ENCODE measurements at regions not wholly inside any gene's neighbourhood (a gene's known extent, or its start where the extent isn't known, plus 50 kb on each side); places are given as distances from the start of the nearest gene placed in this dataset.

DNA sequence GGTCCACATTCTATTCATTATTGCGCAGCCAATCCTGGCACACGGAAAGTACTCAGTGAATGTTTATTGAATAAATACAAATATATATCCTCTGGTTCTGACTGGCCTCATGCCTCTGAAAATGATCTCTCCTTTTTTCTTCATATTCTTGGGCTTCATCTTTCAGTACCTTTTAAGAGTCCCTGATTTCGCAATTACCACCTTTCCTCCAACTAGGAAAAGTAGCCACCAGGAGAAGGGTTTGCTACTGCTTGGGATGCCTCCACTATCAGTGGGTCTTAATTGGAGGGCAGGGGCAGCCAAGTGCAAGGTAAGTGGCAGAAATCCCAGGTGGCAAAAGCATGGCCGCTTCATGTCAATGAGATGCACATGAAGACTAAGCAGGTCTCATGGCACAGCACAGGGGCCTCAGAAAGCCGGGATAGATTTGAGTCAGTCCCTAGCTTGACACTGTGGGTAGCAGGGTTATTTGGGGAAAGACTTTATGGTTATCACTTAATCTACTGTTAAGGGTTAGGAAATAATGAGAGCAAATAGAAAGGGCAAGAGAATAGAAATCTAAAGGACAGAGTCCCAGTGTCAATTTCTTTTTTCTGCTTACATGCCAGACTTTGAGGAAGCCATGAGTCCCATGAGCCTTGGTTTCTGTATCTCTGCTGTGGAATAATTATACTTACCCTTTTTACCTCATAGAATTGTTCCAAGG is 361.1 kb downstream of the MAN2A1 start:
- TF ChIP-seq, protein P1, sequence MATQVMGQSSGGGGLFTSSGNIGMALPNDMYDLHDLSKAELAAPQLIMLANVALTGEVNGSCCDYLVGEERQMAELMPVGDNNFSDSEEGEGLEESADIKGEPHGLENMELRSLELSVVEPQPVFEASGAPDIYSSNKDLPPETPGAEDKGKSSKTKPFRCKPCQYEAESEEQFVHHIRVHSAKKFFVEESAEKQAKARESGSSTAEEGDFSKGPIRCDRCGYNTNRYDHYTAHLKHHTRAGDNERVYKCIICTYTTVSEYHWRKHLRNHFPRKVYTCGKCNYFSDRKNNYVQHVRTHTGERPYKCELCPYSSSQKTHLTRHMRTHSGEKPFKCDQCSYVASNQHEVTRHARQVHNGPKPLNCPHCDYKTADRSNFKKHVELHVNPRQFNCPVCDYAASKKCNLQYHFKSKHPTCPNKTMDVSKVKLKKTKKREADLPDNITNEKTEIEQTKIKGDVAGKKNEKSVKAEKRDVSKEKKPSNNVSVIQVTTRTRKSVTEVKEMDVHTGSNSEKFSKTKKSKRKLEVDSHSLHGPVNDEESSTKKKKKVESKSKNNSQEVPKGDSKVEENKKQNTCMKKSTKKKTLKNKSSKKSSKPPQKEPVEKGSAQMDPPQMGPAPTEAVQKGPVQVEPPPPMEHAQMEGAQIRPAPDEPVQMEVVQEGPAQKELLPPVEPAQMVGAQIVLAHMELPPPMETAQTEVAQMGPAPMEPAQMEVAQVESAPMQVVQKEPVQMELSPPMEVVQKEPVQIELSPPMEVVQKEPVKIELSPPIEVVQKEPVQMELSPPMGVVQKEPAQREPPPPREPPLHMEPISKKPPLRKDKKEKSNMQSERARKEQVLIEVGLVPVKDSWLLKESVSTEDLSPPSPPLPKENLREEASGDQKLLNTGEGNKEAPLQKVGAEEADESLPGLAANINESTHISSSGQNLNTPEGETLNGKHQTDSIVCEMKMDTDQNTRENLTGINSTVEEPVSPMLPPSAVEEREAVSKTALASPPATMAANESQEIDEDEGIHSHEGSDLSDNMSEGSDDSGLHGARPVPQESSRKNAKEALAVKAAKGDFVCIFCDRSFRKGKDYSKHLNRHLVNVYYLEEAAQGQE (IDR thresholded peaks at IDR 0.05; ENCODE audit: low read depth): no peak
- TF ChIP-seq, protein P2, sequence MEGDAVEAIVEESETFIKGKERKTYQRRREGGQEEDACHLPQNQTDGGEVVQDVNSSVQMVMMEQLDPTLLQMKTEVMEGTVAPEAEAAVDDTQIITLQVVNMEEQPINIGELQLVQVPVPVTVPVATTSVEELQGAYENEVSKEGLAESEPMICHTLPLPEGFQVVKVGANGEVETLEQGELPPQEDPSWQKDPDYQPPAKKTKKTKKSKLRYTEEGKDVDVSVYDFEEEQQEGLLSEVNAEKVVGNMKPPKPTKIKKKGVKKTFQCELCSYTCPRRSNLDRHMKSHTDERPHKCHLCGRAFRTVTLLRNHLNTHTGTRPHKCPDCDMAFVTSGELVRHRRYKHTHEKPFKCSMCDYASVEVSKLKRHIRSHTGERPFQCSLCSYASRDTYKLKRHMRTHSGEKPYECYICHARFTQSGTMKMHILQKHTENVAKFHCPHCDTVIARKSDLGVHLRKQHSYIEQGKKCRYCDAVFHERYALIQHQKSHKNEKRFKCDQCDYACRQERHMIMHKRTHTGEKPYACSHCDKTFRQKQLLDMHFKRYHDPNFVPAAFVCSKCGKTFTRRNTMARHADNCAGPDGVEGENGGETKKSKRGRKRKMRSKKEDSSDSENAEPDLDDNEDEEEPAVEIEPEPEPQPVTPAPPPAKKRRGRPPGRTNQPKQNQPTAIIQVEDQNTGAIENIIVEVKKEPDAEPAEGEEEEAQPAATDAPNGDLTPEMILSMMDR (IDR thresholded peaks at IDR 0.05 in 2 of 3, conservative IDR thresholded peaks at IDR 0.05 in 1 of 3; ENCODE audit: borderline replicate concordance in 1 of 3, insufficient read depth in 1 of 3, low read depth in 2 of 3, low read length in 2 of 3): no peak
- TF ChIP-seq EZH2 (IDR thresholded peaks at IDR 0.05): no peak
- TF ChIP-seq POLR2AphosphoS5 (IDR thresholded peaks at IDR 0.05; ENCODE audit: low read depth, low read length): no peak
- no peak for TF ChIP-seq CEBPB (IDR thresholded peaks at IDR 0.05; ENCODE audit: low read depth)
- TF ChIP-seq POLR2A (IDR thresholded peaks at IDR 0.05; ENCODE audit: borderline replicate concordance, extremely low read depth, insufficient read depth, insufficient read length): no peak
- no peak for TF ChIP-seq FOSL1 (IDR thresholded peaks at IDR 0.05; ENCODE audit: low read depth)
- no peak for TF ChIP-seq YY1 (IDR thresholded peaks at IDR 0.05; ENCODE audit: extremely low read depth, insufficient replicate concordance, low read depth, low read length)
- TF ChIP-seq EZH2phosphoT487 (IDR thresholded peaks at IDR 0.05; ENCODE audit: borderline replicate concordance): no peak
- TF ChIP-seq, protein P3, sequence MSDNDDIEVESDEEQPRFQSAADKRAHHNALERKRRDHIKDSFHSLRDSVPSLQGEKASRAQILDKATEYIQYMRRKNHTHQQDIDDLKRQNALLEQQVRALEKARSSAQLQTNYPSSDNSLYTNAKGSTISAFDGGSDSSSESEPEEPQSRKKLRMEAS (IDR thresholded peaks at IDR 0.05): no peak
- no peak for TF ChIP-seq RAD21 (IDR thresholded peaks at IDR 0.05; ENCODE audit: low read depth)
- TF ChIP-seq SIN3A (IDR thresholded peaks at IDR 0.05; ENCODE audit: low read depth): no peak
